ENCODE measurements at regions not wholly inside any gene's neighbourhood (a gene's known extent, or its start where the extent isn't known, plus 50 kb on each side); places are given as distances from the start of the nearest gene placed in this dataset.

DNA sequence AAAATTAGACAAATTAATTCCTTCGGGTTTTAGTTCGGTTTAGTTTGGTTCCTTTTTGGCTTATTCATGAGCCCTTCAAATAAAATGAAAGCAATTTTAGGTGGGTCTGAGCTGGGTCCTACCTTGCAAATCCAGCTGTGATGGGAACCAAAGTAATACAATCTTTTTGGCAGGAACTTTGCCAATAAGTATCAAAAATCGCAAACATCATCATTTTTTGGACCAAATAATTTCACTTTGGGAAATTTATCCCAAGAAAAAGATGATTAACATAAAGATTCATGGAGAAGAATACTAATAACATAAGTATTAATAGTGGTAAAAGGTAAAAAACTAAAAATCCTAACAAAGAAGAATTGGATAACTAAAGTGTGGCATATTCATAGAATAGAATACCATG lies 67.8 kb upstream of the MYOCD start:
- Mint-ChIP-seq H3K4me3 (no peak overlapping the region), H3K36me3 (no peaks in the 10 kb centered on the region), H3K27ac (no peak overlapping the region), H3K27me3 (no peaks in the 10 kb centered on the region), H3K4me1 (no peaks in the 10 kb centered on the region), H3K9me3 (peaks cover 2 to 13% (median 7%) of the 10 kb centered on the region in 5 donors)
- POLR2A ChIA-PET: no interaction called here
- Histone ChIP-seq H3K27ac (ENCODE audit: low read depth, low read length) (no peak overlapping the region), H3K36me3 (ENCODE audit: insufficient read depth, low read length) (no peaks in the 10 kb centered on the region), H3K4me3 (ENCODE audit: low read length) (no peak overlapping the region), H3K27me3 (ENCODE audit: insufficient read depth, low read length, poor library complexity, severe bottlenecking) (no peaks in the 10 kb centered on the region), H3K4me1 (ENCODE audit: insufficient read depth, low read length) (no peaks in the 10 kb centered on the region), H3K9me3 (ENCODE audit: low read length) (no peaks in the 10 kb centered on the region)
- DNase-seq: no peak
- CTCF ChIA-PET: no interaction called here

DNA sequence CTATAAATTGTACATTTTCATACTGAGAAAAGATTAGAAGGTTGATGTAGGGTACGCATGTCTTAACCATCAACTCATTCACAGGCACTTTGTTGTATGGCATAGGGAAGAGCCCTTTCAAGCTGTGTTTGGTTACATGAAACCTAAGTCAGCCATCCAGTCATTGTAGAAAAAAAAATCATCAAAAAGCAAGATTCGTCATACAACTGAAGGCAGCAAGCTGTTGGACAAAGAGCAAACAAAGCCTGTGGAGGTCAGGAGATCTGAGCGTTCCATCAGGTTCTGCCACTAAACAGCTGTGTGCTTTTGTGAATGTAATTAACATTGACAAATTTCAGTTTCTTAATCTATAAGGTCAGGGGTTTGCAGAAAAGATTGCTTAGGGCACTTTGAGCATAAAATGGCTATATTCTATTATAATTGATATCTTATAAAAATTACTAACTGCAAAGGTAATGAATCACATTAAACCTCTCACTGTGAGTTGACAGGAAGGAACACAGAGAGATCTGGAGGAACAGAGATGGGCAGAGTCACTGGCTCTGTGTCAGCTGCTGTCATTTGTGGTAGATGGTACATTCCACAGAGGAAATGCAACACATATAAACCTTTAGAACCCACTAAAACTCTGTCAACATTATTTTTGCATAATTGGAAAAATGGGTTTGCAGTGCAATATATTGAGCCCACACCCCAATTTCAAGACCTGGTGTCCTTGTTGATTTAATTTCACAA lies 66.3 kb upstream of the MYOCD start:
- no peaks in the 10 kb centered on the region for H3K9me3 ChIP-seq (ENCODE audit: low read length)
- CTCF ChIA-PET: no interaction called here
- no peak for DNase-seq
- Mint-ChIP-seq H3K4me3 (no peak overlapping the region), H3K36me3 (no peaks in the 10 kb centered on the region), H3K27me3 (no peaks in the 10 kb centered on the region), H3K27ac (no peak overlapping the region), H3K9me3 (peaks cover 3 to 13% (median 7%) of the 10 kb centered on the region in 5 donors), H3K4me1 (no peaks in the 10 kb centered on the region)
- no peak overlapping the region for H3K27ac ChIP-seq (ENCODE audit: low read depth, low read length)
- H3K4me3 ChIP-seq (ENCODE audit: low read length): no peak overlapping the region
- POLR2A ChIA-PET: no interaction called here
- no peaks in the 10 kb centered on the region for H3K27me3 ChIP-seq (ENCODE audit: insufficient read depth, low read length, poor library complexity, severe bottlenecking)
- H3K4me1 ChIP-seq (ENCODE audit: insufficient read depth, low read length): no peaks in the 10 kb centered on the region
- no peaks in the 10 kb centered on the region for H3K36me3 ChIP-seq (ENCODE audit: insufficient read depth, low read length)

DNA sequence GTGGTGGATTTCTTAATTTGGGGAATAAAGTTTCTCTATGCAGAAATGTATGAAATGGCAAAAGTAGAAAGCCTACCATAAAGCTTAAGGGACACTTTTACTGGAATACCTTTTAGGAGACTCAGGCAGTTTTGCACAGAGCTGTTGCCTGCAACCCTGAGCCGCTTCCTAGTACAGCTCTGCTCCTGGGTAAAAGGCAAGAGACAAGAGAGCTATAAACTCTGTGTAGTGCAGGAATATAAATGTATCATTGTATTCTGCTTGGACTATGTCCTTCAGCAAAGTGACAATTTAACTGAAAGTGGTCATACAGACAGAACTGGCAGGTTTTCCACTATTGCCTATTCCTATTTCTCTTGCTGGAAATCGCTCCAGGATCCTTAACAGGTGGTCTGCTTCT lies 65.3 kb upstream of the MYOCD start:
- H3K4me1 Mint-ChIP-seq: no peaks in the 10 kb centered on the region

DNA sequence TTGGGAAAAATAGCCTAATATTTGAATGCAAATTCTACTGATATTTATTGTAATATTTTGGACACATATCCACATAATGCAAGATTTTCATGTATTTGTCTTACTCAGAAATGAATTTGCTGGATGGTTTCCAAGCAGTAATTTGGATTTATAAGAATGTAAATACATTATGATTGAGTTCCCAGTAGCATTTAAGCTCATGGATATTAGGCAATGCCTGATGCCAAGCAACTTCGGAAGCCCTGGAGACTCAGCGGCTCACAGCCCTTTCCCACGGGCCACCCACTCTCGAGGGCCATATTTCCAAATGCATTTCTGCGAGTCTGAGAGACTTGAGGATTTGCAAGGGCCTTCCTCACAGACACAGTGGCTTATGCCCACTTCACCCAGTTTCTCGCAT lies 62.1 kb upstream of the MYOCD start:
- H3K4me1 ChIP-seq (ENCODE audit: insufficient read depth, low read length): no peaks in the 10 kb centered on the region
- H3K4me3 ChIP-seq (ENCODE audit: low read length): no peak overlapping the region
- DNase-seq: no peak
- Mint-ChIP-seq H3K27me3 (no peaks in the 10 kb centered on the region), H3K27ac (no peak overlapping the region), H3K9me3 (peaks cover 3 to 12% (median 9%) of the 10 kb centered on the region in 5 donors), H3K4me1 (no peaks in the 10 kb centered on the region), H3K4me3 (no peak overlapping the region), H3K36me3 (no peaks in the 10 kb centered on the region)
- ChIA-PET CTCF (no interaction called here), POLR2A (no interaction called here)
- no peaks in the 10 kb centered on the region for H3K36me3 ChIP-seq (ENCODE audit: insufficient read depth, low read length)
- H3K27me3 ChIP-seq (ENCODE audit: insufficient read depth, low read length, poor library complexity, severe bottlenecking): no peaks in the 10 kb centered on the region
- no peak overlapping the region for H3K27ac ChIP-seq (ENCODE audit: low read depth, low read length)
- no peaks in the 10 kb centered on the region for H3K9me3 ChIP-seq (ENCODE audit: low read length)

More for the DNA sequence above, 65.3 kb upstream of the MYOCD start:
- Histone ChIP-seq H3K9me3 (ENCODE audit: low read length) (no peaks in the 10 kb centered on the region), H3K4me3 (ENCODE audit: low read length) (no peak overlapping the region), H3K27ac (ENCODE audit: low read depth, low read length) (no peak overlapping the region), H3K27me3 (ENCODE audit: insufficient read depth, low read length, poor library complexity, severe bottlenecking) (no peaks in the 10 kb centered on the region), H3K4me1 (ENCODE audit: insufficient read depth, low read length) (no peaks in the 10 kb centered on the region), H3K36me3 (ENCODE audit: insufficient read depth, low read length) (no peaks in the 10 kb centered on the region)
- H3K27ac Mint-ChIP-seq: no peak overlapping the region
- no peaks in the 10 kb centered on the region for H3K36me3 Mint-ChIP-seq
- H3K9me3 Mint-ChIP-seq: peaks cover 5 to 13% (median 6%) of the 10 kb centered on the region in 5 donors
- H3K27me3 Mint-ChIP-seq: no peaks in the 10 kb centered on the region
- ChIA-PET POLR2A (no interaction called here), CTCF (no interaction called here)
- no peak for DNase-seq
- H3K4me3 Mint-ChIP-seq: no peak overlapping the region

DNA sequence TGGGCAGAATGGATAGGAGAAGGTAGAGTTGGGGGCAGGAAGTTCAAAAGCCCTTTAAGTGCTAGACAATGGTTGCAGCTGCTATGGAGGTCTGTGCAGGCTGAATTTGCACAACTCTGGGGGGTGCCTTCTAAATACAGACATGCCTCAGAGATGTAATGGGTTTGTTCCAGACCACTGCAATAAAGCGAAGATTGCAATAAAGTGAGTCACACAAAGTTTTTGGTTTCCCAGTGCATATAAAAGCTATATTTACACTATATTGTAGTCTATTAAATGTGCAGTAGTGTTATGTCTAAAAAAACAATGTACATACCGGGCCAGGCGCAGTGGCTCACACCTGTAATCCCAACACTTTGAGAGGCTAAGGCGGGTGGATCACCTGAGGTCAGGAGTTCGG lies 60.5 kb upstream of the MYOCD start:
- Mint-ChIP-seq H3K4me1 (no peaks in the 10 kb centered on the region), H3K36me3 (no peaks in the 10 kb centered on the region), H3K27me3 (no peaks in the 10 kb centered on the region), H3K4me3 (no peak overlapping the region), H3K9me3 (peaks cover 3 to 13% (median 9%) of the 10 kb centered on the region in 5 donors), H3K27ac (no peak overlapping the region)
- no peak for DNase-seq
- Histone ChIP-seq H3K4me1 (ENCODE audit: insufficient read depth, low read length) (no peaks in the 10 kb centered on the region), H3K36me3 (ENCODE audit: insufficient read depth, low read length) (no peaks in the 10 kb centered on the region), H3K4me3 (ENCODE audit: low read length) (no peak overlapping the region), H3K9me3 (ENCODE audit: low read length) (no peaks in the 10 kb centered on the region), H3K27ac (ENCODE audit: low read depth, low read length) (no peak overlapping the region), H3K27me3 (ENCODE audit: insufficient read depth, low read length, poor library complexity, severe bottlenecking) (no peaks in the 10 kb centered on the region)
- POLR2A ChIA-PET: no interaction called here
- CTCF ChIA-PET: no interaction called here

DNA sequence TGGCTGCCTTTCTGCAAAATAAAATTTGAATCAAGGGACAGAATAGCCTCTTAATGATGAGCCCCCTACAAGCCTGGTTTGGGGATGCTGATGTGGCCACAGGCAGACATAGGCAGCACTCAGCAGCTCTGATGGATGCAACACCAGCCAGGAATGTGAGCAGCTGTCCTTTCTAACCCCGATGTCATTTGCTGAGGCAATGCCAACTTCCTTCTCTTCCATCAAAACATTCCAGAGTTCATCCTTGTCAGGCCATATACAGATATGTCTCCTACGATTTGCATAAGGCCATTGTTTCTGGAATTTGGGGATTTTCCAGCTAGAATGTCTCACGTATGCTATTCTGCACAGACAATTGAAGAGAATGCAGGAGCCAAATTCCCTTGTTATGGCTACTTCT lies 52.1 kb upstream of the MYOCD start:
- no peak overlapping the region for H3K27ac ChIP-seq (ENCODE audit: low read depth, low read length)
- Mint-ChIP-seq H3K4me1 (no peaks in the 10 kb centered on the region), H3K36me3 (peaks cover 0 to 1% (median 0%) of the 10 kb centered on the region in 3 donors), H3K9me3 (peaks cover 0 to 1% (median 0%) of the 10 kb centered on the region in 5 donors), H3K27ac (no peak overlapping the region), H3K27me3 (no peaks in the 10 kb centered on the region), H3K4me3 (no peak overlapping the region)
- H3K9me3 ChIP-seq (ENCODE audit: low read length): no peaks in the 10 kb centered on the region
- POLR2A ChIA-PET: no interaction called here
- no peaks in the 10 kb centered on the region for H3K4me1 ChIP-seq (ENCODE audit: insufficient read depth, low read length)
- no peaks in the 10 kb centered on the region for H3K27me3 ChIP-seq (ENCODE audit: insufficient read depth, low read length, poor library complexity, severe bottlenecking)
- no peak for DNase-seq
- CTCF ChIA-PET: no interaction called here
- no peaks in the 10 kb centered on the region for H3K36me3 ChIP-seq (ENCODE audit: insufficient read depth, low read length)
- H3K4me3 ChIP-seq (ENCODE audit: low read length): no peak overlapping the region
